ENCODE measurements at regions not wholly inside any gene's neighbourhood (a gene's known extent, or its start where the extent isn't known, plus 50 kb on each side); places are given as distances from the start of the nearest gene placed in this dataset.

DNA sequence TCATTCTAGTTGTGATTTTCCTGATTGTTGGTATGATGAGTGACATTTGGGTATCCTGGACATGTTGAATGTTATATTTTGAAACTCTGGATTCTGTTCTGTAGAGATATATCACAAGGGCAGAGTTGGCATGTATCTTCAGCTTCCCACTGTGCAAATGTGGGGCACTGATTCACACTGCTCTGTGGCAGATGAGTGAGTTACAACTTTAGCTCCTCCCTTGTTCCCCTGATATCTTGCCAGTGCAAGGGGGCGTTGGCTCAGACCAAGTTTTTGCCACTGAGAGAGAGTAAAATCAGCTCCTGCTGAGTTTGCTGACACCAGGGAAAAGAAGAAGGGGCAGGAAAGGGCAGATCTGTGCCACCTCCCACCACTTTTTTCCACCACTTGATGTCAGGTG is 199.6 kb upstream of the MMADHC start:
- Mint-ChIP-seq H3K4me1 (ENCODE audit: low read depth) (peaks cover 1% of the 10 kb centered on the region), H3K36me3 (ENCODE audit: insufficient read depth) (no peaks in the 10 kb centered on the region), H3K4me3 (ENCODE audit: low read depth) (no peak overlapping the region), H3K27me3 (no peaks in the 10 kb centered on the region), H3K9me3 (ENCODE audit: low read depth) (peaks cover 4% of the 10 kb centered on the region), H3K27ac (no peak overlapping the region)
- DNase-seq (ENCODE audit: low spot score, unreplicated experiment): no peak
- TF ChIP-seq CTCF (IDR thresholded peaks at IDR 0.05; ENCODE audit: unreplicated experiment): no peak

DNA sequence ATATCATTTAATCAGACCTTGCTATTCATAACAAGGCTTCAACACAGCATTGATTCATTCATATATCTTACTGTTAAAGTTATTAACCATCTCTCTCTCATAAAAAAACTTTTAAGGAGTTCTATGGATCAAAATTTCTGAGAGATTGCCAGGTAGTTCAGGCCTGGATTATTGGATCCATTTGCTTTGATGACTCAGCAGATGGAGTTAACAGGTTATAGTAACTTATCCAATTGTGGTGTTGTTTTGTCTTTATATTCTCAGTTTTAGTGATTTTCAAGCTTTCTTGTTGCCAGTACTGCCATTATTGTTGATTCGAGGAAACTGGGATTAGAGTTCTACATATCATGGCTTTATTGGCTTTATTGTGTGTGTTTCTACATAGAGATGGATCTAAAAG is 195.7 kb upstream of the MMADHC start:
- no peak for DNase-seq (ENCODE audit: low spot score, unreplicated experiment)
- Mint-ChIP-seq H3K27ac (no peak overlapping the region), H3K27me3 (no peaks in the 10 kb centered on the region), H3K4me3 (ENCODE audit: low read depth) (no peak overlapping the region), H3K9me3 (ENCODE audit: low read depth) (peaks cover 4% of the 10 kb centered on the region), H3K36me3 (ENCODE audit: insufficient read depth) (no peaks in the 10 kb centered on the region), H3K4me1 (ENCODE audit: low read depth) (peaks cover 1% of the 10 kb centered on the region)
- TF ChIP-seq CTCF (IDR thresholded peaks at IDR 0.05; ENCODE audit: unreplicated experiment): no peak

DNA sequence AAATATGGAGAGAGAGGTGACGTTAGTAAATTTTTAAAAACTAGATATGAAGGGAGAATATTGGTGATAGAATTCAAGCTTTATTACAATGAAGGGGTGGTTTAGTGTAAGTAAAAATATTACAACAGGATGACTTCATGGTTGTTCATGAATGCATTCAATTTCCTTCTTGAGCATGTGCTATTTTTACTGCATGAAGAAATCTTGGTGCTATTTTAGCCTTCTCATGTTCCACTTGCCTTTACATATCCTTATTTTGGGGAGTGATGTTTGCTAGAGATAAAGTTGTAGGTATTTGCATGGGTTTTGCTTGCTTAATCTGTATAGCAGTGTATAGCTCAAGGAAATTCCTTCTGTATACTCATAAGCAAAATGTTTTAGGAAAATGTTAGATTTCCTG is 195.0 kb upstream of the MMADHC start:
- H3K36me3 Mint-ChIP-seq (ENCODE audit: insufficient read depth): no peaks in the 10 kb centered on the region
- peaks cover 1% of the 10 kb centered on the region for H3K4me1 Mint-ChIP-seq (ENCODE audit: low read depth)
- H3K4me3 Mint-ChIP-seq (ENCODE audit: low read depth): no peak overlapping the region
- H3K9me3 Mint-ChIP-seq (ENCODE audit: low read depth): peaks cover 4% of the 10 kb centered on the region
- TF ChIP-seq CTCF (IDR thresholded peaks at IDR 0.05; ENCODE audit: unreplicated experiment): no peak
- DNase-seq (ENCODE audit: low spot score, unreplicated experiment): no peak
- H3K27ac Mint-ChIP-seq: no peak overlapping the region
- H3K27me3 Mint-ChIP-seq: no peaks in the 10 kb centered on the region

DNA sequence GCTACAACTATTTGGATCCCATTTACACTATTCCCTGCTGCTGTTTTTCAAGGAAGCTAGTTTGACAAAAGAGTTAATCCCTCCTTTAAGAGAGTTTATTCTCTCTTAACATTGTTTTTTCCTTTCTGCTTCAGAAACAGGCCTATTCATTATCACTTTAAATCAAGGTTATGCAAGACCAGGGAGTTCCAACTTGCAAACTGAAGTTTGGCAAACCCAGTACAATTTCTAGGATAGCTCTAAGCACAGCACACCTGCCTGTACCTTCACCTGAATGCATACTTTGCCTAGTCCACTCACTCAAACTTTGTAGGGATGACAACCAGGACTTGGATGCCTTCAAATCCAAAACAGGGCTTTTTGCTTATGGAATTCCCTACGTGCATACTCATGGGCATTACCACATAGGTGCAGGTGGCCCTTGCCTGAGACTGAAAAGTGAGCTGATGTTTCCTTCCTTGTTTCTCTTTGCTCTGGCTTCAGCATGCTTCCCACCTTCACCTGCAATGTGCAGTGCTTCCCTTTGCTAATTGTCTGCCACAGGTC is 193.8 kb upstream of the MMADHC start:
- Mint-ChIP-seq H3K27ac (no peak overlapping the region), H3K4me3 (ENCODE audit: low read depth) (no peak overlapping the region), H3K4me1 (ENCODE audit: low read depth) (no peaks in the 10 kb centered on the region), H3K36me3 (ENCODE audit: insufficient read depth) (no peaks in the 10 kb centered on the region), H3K9me3 (ENCODE audit: low read depth) (peaks cover 4% of the 10 kb centered on the region), H3K27me3 (no peaks in the 10 kb centered on the region)
- no peak for TF ChIP-seq CTCF (IDR thresholded peaks at IDR 0.05; ENCODE audit: unreplicated experiment)
- no peak for DNase-seq (ENCODE audit: low spot score, unreplicated experiment)

GRCh38 chr2:149773006-149773405 is 185.4 kb upstream of the MMADHC start:
- DNase-seq (ENCODE audit: low spot score, unreplicated experiment): no peak
- no peaks in the 10 kb centered on the region for H3K9me3 Mint-ChIP-seq (ENCODE audit: low read depth)
- H3K4me1 Mint-ChIP-seq (ENCODE audit: low read depth): peaks cover 7% of the 10 kb centered on the region
- H3K27me3 Mint-ChIP-seq: no peaks in the 10 kb centered on the region
- no peak for TF ChIP-seq CTCF (IDR thresholded peaks at IDR 0.05; ENCODE audit: unreplicated experiment)
- H3K4me3 Mint-ChIP-seq (ENCODE audit: low read depth): no peak overlapping the region
- no peak overlapping the region for H3K27ac Mint-ChIP-seq
- no peaks in the 10 kb centered on the region for H3K36me3 Mint-ChIP-seq (ENCODE audit: insufficient read depth)
